ENCODE measurements at regions not wholly inside any gene's neighbourhood (a gene's known extent, or its start where the extent isn't known, plus 50 kb on each side); places are given as distances from the start of the nearest gene placed in this dataset.
"Not testable (repeated sequence)": the region's sequence is repeated elsewhere in the genome, so short reads cannot be mapped to it uniquely, and the experiment has no call there.

- FAIRE-seq (no peak), DNase-seq (no peak)
- intact Hi-C loops (cut with DNase I): no loop called here
Observed at GRCh38 chr19:33866696-33867095, 70.0 kb downstream of the KCTD15 start.

GRCh38 chr19:33868076-33868735 lies 71.5 kb downstream of the KCTD15 start:
- H3K4me3 ChIP-seq (ENCODE audit: low read length in 3 of 3): peak overlapping the region; percentile 2 to 33 (median 29)
- no peaks in the 10 kb centered on the region for H3K27me3 ChIP-seq (ENCODE audit: control insufficient read depth, insufficient read depth, low read length)
- FAIRE-seq: no peak
- H3K9ac ChIP-seq (ENCODE audit: low read length in 3 of 3): peak overlapping the region in 2 of 3 donors; percentile 7 to 56
- no peaks in the 10 kb centered on the region for H3K36me3 ChIP-seq (ENCODE audit: control insufficient read depth in 2 of 3, insufficient read depth in 3 of 3, low read length in 3 of 3)
- intact Hi-C loops (cut with DNase I): no loop called here
- H3K9me3 ChIP-seq (ENCODE audit: control insufficient read depth in 2 of 3, insufficient read depth in 1 of 3, low read length in 3 of 3): no peaks in the 10 kb centered on the region
- peak in 2 of 5 donors; percentile 27 to 32 for DNase-seq
- TF ChIP-seq CTCF (IDR thresholded peaks at IDR 0.05; ENCODE audit: borderline replicate concordance, extremely low read depth, insufficient read depth): no peak
- peaks cover 0 to 8% (median 5%) of the 10 kb centered on the region in 3 donors for H3K4me1 ChIP-seq (ENCODE audit: control insufficient read depth in 2 of 3, insufficient read depth in 2 of 3, low read depth in 1 of 3, low read length in 3 of 3)
- peak overlapping the region; percentile 54 to 59 for H3K27ac ChIP-seq (ENCODE audit: low read depth in 2 of 2, low read length in 2 of 2)

More at GRCh38 chr19:33866696-33867095, 70.0 kb downstream of the KCTD15 start:
- H3K4me3 ChIP-seq (ENCODE audit: low read length in 3 of 3): no peak overlapping the region
- no peaks in the 10 kb centered on the region for H3K27me3 ChIP-seq (ENCODE audit: control insufficient read depth, insufficient read depth, low read length)
- H3K27ac ChIP-seq (ENCODE audit: low read depth in 2 of 2, low read length in 2 of 2): no peak overlapping the region
- no peak for TF ChIP-seq CTCF (IDR thresholded peaks at IDR 0.05; ENCODE audit: borderline replicate concordance, extremely low read depth, insufficient read depth)
- no peak overlapping the region for H3K9ac ChIP-seq (ENCODE audit: low read length in 3 of 3)
- H3K4me1 ChIP-seq (ENCODE audit: control insufficient read depth in 2 of 3, insufficient read depth in 2 of 3, low read depth in 1 of 3, low read length in 3 of 3): peaks cover 0 to 8% (median 5%) of the 10 kb centered on the region in 3 donors
- H3K36me3 ChIP-seq (ENCODE audit: control insufficient read depth in 2 of 3, insufficient read depth in 3 of 3, low read length in 3 of 3): no peaks in the 10 kb centered on the region
- no peaks in the 10 kb centered on the region for H3K9me3 ChIP-seq (ENCODE audit: control insufficient read depth in 2 of 3, insufficient read depth in 1 of 3, low read length in 3 of 3)

GRCh38 chr19:33868788-33869412 lies 72.2 kb downstream of the KCTD15 start:
- H3K4me1 ChIP-seq (ENCODE audit: control insufficient read depth in 2 of 3, insufficient read depth in 2 of 3, low read depth in 1 of 3, low read length in 3 of 3): peaks cover 0 to 8% (median 5%) of the 10 kb centered on the region in 3 donors
- H3K9ac ChIP-seq (ENCODE audit: low read length in 3 of 3): peak overlapping the region in 2 of 3 donors; percentile 7 to 56
- peak overlapping the region in 2 of 3 donors; percentile 29 to 33 for H3K4me3 ChIP-seq (ENCODE audit: low read length in 3 of 3)
- no peaks in the 10 kb centered on the region for H3K36me3 ChIP-seq (ENCODE audit: control insufficient read depth in 2 of 3, insufficient read depth in 3 of 3, low read length in 3 of 3)
- no peaks in the 10 kb centered on the region for H3K9me3 ChIP-seq (ENCODE audit: control insufficient read depth in 2 of 3, insufficient read depth in 1 of 3, low read length in 3 of 3)
- no peak for TF ChIP-seq CTCF (IDR thresholded peaks at IDR 0.05; ENCODE audit: borderline replicate concordance, extremely low read depth, insufficient read depth)
- no peaks in the 10 kb centered on the region for H3K27me3 ChIP-seq (ENCODE audit: control insufficient read depth, insufficient read depth, low read length)
- H3K27ac ChIP-seq (ENCODE audit: low read depth in 2 of 2, low read length in 2 of 2): peak overlapping the region; percentile 54 to 59
- peak; percentile 64 to 87 (median 70) for DNase-seq
- intact Hi-C loops (cut with DNase I): no loop called here
- no peak for FAIRE-seq

GRCh38 chr19:33870298-33870932 lies 73.7 kb downstream of the KCTD15 start:
- DNase-seq; H3K27ac ChIP-seq (ENCODE audit: low read depth in 2 of 2, low read length in 2 of 2); FAIRE-seq: not testable (repeated sequence)

More at GRCh38 chr19:33870298-33870932, 73.7 kb downstream of the KCTD15 start:
- H3K36me3 ChIP-seq (ENCODE audit: control insufficient read depth in 2 of 3, insufficient read depth in 3 of 3, low read length in 3 of 3); H3K27me3 ChIP-seq (ENCODE audit: control insufficient read depth, insufficient read depth, low read length); H3K9ac ChIP-seq (ENCODE audit: low read length in 3 of 3); intact Hi-C loops (cut with DNase I); H3K4me1 ChIP-seq (ENCODE audit: control insufficient read depth in 2 of 3, insufficient read depth in 2 of 3, low read depth in 1 of 3, low read length in 3 of 3); H3K9me3 ChIP-seq (ENCODE audit: control insufficient read depth in 2 of 3, insufficient read depth in 1 of 3, low read length in 3 of 3); H3K4me3 ChIP-seq (ENCODE audit: low read length in 3 of 3): not testable (repeated sequence)

Measured in kidney (tissue), 13 donors.